Left ventricle myocardium inferior (tissue), 1 donor: ENCODE measurements at regions not wholly inside any gene's neighbourhood (a gene's known extent, or its start where the extent isn't known, plus 50 kb on each side); places are given as distances from the start of the nearest gene placed in this dataset.

Source experiments
- DNase-seq: peaks from one replicate; pipeline ENCODE4 v3.0.0-alpha.2; 2020
- H3K27ac ChIP-seq: fragments of 200-600 bp; replicated peaks from 2 replicates; pipeline ENCODE4 v1.8.0; 2021
- H3K27me3 ChIP-seq: fragments of 200-600 bp; 2 replicates; pipeline ENCODE4 v1.8.0; 2021; ENCODE audit warnings: low read depth
- H3K36me3 ChIP-seq: fragments of 200-600 bp; 2 replicates; pipeline ENCODE4 v1.8.0; 2021
- H3K4me1 ChIP-seq: fragments of 200-600 bp; 2 replicates; pipeline ENCODE4 v1.8.0; 2021
- H3K4me3 ChIP-seq: fragments of 200-600 bp; 2 replicates; pipeline ENCODE4 v1.8.0; 2021; ENCODE audit warnings: mild to moderate bottlenecking, moderate library complexity
- H3K9me3 ChIP-seq: fragments of 200-600 bp; replicated peaks from 2 replicates; pipeline ENCODE4 v1.8.0; 2021
- intact Hi-C: fragments of 100-400 bp; cut with micrococcal nuclease; formaldehyde crosslinking; loops from one replicate; pipeline ENCODE4 v1.11.0; 2022
- TF ChIP-seq, protein P1 (sequence below): fragments of 200-600 bp; IDR thresholded peaks from 2 replicates; pipeline ENCODE4 v1.8.0; 2021; ENCODE audit warnings: antibody characterized with exemption, mild to moderate bottlenecking, borderline replicate concordance
- donor health status: DM: no; HTN: yes; CAD: no; lungs with severe emphysema.

DNA sequence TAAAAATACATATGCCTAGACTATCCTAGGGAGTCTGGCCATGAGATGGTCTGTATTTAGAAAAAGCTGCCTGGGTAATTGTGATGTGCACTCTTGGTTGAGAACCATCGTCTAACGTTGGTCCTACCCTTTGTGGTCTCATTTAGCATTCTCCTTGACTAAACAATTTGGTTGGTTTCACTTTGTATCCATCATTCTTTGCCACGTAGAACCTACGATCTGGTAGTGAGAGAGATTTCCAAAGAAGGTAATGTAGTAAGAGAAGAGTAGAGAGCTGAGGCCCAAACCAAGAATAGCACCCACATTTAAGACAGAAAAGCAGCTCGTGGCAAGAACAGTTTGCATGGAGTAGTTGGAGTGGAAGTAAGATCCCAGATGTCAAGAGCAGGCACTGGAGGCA lies 219.8 kb downstream of the TMEM200A start:
- Histone ChIP-seq H3K27me3 (peaks cover 6% of the 10 kb centered on the region), H3K27ac (no peak overlapping the region), H3K4me1 (no peaks in the 10 kb centered on the region), H3K36me3 (no peaks in the 10 kb centered on the region), H3K9me3 (no peaks in the 10 kb centered on the region), H3K4me3 (no peak overlapping the region)
- TF ChIP-seq, protein P1, sequence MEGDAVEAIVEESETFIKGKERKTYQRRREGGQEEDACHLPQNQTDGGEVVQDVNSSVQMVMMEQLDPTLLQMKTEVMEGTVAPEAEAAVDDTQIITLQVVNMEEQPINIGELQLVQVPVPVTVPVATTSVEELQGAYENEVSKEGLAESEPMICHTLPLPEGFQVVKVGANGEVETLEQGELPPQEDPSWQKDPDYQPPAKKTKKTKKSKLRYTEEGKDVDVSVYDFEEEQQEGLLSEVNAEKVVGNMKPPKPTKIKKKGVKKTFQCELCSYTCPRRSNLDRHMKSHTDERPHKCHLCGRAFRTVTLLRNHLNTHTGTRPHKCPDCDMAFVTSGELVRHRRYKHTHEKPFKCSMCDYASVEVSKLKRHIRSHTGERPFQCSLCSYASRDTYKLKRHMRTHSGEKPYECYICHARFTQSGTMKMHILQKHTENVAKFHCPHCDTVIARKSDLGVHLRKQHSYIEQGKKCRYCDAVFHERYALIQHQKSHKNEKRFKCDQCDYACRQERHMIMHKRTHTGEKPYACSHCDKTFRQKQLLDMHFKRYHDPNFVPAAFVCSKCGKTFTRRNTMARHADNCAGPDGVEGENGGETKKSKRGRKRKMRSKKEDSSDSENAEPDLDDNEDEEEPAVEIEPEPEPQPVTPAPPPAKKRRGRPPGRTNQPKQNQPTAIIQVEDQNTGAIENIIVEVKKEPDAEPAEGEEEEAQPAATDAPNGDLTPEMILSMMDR: no peak
- intact Hi-C loops: no loop called here
- no peak for DNase-seq

DNA sequence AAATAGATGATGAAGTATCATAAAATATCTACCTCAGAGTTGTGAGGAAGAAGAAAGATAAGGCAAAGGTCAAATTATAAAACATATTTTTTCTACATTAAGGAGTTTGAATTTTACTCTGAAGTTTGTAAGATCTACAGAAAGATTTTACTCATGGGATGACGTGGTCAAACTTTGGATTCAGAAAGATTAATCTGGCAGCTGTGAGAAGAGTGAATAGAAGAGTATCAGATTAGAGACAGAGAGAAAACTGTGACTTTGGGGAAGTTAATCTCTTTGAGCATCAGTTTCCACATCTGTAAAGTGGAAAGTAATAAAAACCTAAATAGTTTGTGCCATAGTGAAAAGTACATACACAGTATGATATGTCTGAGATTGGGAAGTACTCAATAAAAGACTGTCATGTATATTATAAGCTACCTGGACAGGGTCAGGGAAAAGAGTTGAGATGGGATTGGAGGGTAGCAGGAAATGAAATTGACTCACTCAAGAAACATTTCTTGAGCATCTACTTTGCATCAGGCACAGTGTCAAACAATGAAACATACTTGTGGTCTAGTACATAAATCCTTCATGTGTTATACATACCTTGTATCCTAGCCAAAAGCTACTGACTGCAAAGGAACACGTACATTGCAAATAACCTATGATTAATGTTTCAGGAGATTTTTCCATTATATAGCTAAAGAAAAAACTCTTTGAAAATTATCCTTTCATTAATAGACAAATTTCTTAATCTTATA lies 222.1 kb downstream of the TMEM200A start:
- Histone ChIP-seq H3K9me3 (peaks cover 12% of the 10 kb centered on the region), H3K36me3 (no peaks in the 10 kb centered on the region), H3K27ac (no peak overlapping the region), H3K4me3 (no peak overlapping the region), H3K4me1 (no peaks in the 10 kb centered on the region), H3K27me3 (peaks cover 4% of the 10 kb centered on the region)
- intact Hi-C loops: no loop called here
- TF ChIP-seq, protein P1: no peak
- no peak for DNase-seq

DNA sequence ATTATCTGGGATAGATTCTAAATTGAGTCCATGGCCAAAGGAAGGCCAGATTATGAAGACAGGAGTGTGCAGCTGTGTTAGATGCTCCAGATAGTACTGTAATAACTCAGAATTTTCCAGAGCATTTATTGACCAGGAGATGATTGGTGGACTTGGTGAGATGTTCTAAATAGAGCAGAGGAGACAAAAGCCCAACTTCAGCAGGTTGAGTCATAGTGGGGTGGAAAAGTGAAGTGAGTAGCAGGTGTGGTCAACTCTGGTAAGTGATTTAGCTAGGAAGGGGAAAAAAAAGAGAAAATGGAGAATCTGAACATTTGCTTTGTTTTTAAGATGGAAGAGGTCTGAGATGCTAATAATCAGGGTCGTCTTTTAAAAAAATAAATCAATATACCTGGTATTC lies 227.4 kb downstream of the TMEM200A start:
- Histone ChIP-seq H3K27ac (no peak overlapping the region), H3K36me3 (no peaks in the 10 kb centered on the region), H3K27me3 (no peaks in the 10 kb centered on the region), H3K9me3 (peaks cover 12% of the 10 kb centered on the region), H3K4me3 (no peak overlapping the region), H3K4me1 (no peaks in the 10 kb centered on the region)
- no peak for DNase-seq
- TF ChIP-seq, protein P1: no peak
- intact Hi-C loops: no loop called here

DNA sequence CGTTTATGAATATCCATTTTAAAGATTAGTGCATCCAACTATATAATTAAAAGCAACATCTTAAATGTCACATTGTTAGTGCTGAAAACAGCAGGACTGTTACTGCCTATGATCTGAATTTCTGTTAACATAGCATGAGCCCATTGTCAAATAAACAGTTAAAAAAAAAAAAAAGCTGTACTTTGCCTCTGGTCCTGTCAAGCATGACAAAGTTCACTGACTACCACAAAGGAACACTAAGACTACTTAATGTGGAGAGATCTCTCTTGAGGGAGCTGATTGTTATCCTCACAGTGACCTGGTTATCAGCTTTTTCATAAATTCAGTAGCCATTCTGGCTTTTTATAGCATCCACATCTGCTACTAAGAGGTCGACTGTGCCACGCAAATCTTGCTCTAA lies 228.1 kb downstream of the TMEM200A start:
- Histone ChIP-seq H3K4me1 (no peaks in the 10 kb centered on the region), H3K36me3 (no peaks in the 10 kb centered on the region), H3K27ac (no peak overlapping the region), H3K27me3 (no peaks in the 10 kb centered on the region), H3K4me3 (no peak overlapping the region), H3K9me3 (peaks cover 12% of the 10 kb centered on the region)
- intact Hi-C loops: no loop called here
- DNase-seq: no peak
- TF ChIP-seq, protein P1: no peak

DNA sequence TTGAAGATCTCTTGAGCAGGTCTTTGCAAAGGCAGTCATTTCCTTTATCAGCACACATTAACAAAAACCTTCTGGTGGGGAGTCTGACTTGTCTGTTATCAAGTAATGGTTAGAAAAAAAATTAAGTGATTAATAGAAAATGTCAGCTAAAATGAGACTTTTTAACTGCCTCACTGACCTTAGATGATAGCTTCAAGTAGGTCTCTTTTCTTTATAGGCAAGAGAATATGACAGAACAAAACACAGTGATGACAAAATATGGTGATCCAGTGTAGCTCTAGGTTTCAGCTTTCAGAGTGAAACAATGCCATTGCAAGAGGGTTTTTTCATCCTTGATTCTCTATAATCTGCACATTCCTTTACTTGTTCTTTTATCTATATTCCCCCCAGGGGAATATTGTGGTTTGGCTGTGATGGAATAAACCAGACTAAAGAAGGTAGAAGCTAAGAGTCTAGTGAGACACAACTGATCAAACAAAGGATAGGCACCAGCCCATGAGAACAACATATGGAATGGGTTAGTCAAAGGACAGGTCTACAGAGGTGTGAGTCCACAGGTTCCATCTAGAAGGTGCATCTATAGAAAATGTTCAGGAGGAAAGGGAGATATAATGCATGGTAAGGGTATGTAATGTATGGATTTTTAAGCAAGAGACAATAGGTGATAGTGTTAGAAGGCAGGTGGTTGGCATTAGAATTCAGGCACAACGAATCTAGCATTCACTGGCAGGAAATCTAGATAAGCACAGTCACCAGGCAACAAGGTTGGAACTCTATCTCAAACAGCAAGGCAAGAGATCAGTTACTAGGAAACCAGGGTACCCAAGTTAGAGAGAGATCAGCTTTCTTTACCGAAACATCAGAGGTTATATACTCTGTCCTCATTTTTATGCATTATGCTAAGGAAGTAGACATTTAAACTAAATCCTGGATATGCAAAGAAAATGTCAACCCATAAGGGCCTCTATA lies 228.9 kb upstream of the SMLR1 start:
- no peaks in the 10 kb centered on the region for H3K27me3 ChIP-seq
- no peaks in the 10 kb centered on the region for H3K36me3 ChIP-seq
- H3K4me1 ChIP-seq: no peaks in the 10 kb centered on the region
- intact Hi-C loops: no loop called here
- H3K9me3 ChIP-seq: no peaks in the 10 kb centered on the region
- no peak overlapping the region for H3K4me3 ChIP-seq
- no peak for DNase-seq
- no peak overlapping the region for H3K27ac ChIP-seq
- TF ChIP-seq, protein P1: no peak
